ENCODE measurements at regions not wholly inside any gene's neighbourhood (a gene's known extent, or its start where the extent isn't known, plus 50 kb on each side); places are given as distances from the start of the nearest gene placed in this dataset.
A peak's percentile ranks its signal among the peaks of the same experiment; 100 is the strongest.
"Not testable (repeated sequence)": the region's sequence is repeated elsewhere in the genome, so short reads cannot be mapped to it uniquely, and the experiment has no call there.

GRCh38 chr2:55811048-55811447 is 112.5 kb downstream of the EFEMP1 start:
- DNase-seq (ENCODE audit: low spot score) = peak; percentile 61

- no peak for DNase-seq (ENCODE audit: low spot score)
Measured at GRCh38 chr2:55810622-55811020, 113.0 kb downstream of the EFEMP1 start.

GRCh38 chr2:55809875-55810621 is 113.5 kb downstream of the EFEMP1 start:
- DNase-seq (ENCODE audit: low spot score) = peak; percentile 9

GRCh38 chr2:55807900-55808299 is 114.3 kb upstream of the PNPT1 start:
- DNase-seq (ENCODE audit: low spot score) = no peak

- no peak for DNase-seq (ENCODE audit: low spot score)
Measured at GRCh38 chr2:55805686-55806085, 112.0 kb upstream of the PNPT1 start.

GRCh38 chr2:55804535-55804934 is 110.9 kb upstream of the PNPT1 start:
- DNase-seq (ENCODE audit: low spot score) = no peak

GRCh38 chr2:55802067-55802466 is 108.4 kb upstream of the PNPT1 start:
- no peak for DNase-seq (ENCODE audit: low spot score)

GRCh38 chr2:55801436-55801835 is 107.8 kb upstream of the PNPT1 start:
- DNase-seq (ENCODE audit: low spot score) = no peak

GRCh38 chr2:55799624-55800023 is 106.0 kb upstream of the PNPT1 start:
- DNase-seq (ENCODE audit: low spot score) = not testable (repeated sequence)

- no peak for DNase-seq (ENCODE audit: low spot score)
Measured at GRCh38 chr2:55796121-55796520, 102.5 kb upstream of the PNPT1 start.

GRCh38 chr2:55793602-55794001 is 100.0 kb upstream of the PNPT1 start:
- DNase-seq (ENCODE audit: low spot score) = not testable (repeated sequence)

- no peak for DNase-seq (ENCODE audit: low spot score)
Measured at GRCh38 chr2:55786280-55786679, 92.6 kb upstream of the PNPT1 start.

- not testable (repeated sequence) for DNase-seq (ENCODE audit: low spot score)
Measured at GRCh38 chr2:55783751-55784150, 90.1 kb upstream of the PNPT1 start.

GRCh38 chr2:55782528-55783173 is 89.0 kb upstream of the PNPT1 start:
- DNase-seq (ENCODE audit: low spot score) = no peak

GRCh38 chr2:55781542-55781941 is 87.9 kb upstream of the PNPT1 start:
- no peak for DNase-seq (ENCODE audit: low spot score)

GRCh38 chr2:55780697-55781096 is 87.1 kb upstream of the PNPT1 start:
- no peak for DNase-seq (ENCODE audit: low spot score)

- peak; percentile 77 for DNase-seq (ENCODE audit: low spot score)
Measured at GRCh38 chr2:55779459-55780421, 86.1 kb upstream of the PNPT1 start.

- DNase-seq (ENCODE audit: low spot score) = no peak
Measured at GRCh38 chr2:55776966-55777365, 83.3 kb upstream of the PNPT1 start.

GRCh38 chr2:55776479-55776878 is 82.8 kb upstream of the PNPT1 start:
- DNase-seq (ENCODE audit: low spot score) = no peak

- no peak for DNase-seq (ENCODE audit: low spot score)
Measured at GRCh38 chr2:55775828-55776227, 82.2 kb upstream of the PNPT1 start.

GRCh38 chr2:55773651-55774050 is 80.0 kb upstream of the PNPT1 start:
- DNase-seq (ENCODE audit: low spot score) = not testable (repeated sequence)
